PFSK-1 (cell line): ENCODE measurements at regions not wholly inside any gene's neighbourhood (a gene's known extent, or its start where the extent isn't known, plus 50 kb on each side); places are given as distances from the start of the nearest gene placed in this dataset.

ENCODE experiments used
- POLR2AphosphoS5 ChIP-seq: IDR thresholded peaks from 2 replicates; pipeline ENCODE4 v1.6.1; 2012; ENCODE audit warnings: low read depth, mild to moderate bottlenecking, control low read depth, low read length, moderate library complexity

- TF ChIP-seq POLR2AphosphoS5: no peak
Observed at GRCh38 chr10:121426307-121426706, 171.9 kb downstream of the FGFR2 start.
